GM23338 (cell line): ENCODE measurements at regions not wholly inside any gene's neighbourhood (a gene's known extent, or its start where the extent isn't known, plus 50 kb on each side); places are given as distances from the start of the nearest gene placed in this dataset.

Source experiments
- CREB1 ChIP-seq: fragments of 250-450 bp; sonication (Bioruptor Pico); IDR thresholded peaks from 2 replicates; pipeline ENCODE4 v1.5.0; 2020; ENCODE audit warnings: low read depth, mild to moderate bottlenecking, moderate library complexity
- CTCF ChIP-seq, 2 experiments: fragments of 200-600 bp in 1 of 2; sonication (generic) in 1 of 2; conservative IDR thresholded peaks; 2 replicates each; pipeline versions ENCODE4 v1.5.1 to v1.6.1; 2016 to 2017; ENCODE audit warnings: antibody characterized with exemption in 2 of 2, low read depth in 2 of 2, mild to moderate bottlenecking in 2 of 2, moderate library complexity in 1 of 2
- ETS1 ChIP-seq: IDR thresholded peaks from 2 replicates; pipeline ENCODE4 v1.6.1; 2016; ENCODE audit warnings: antibody characterized with exemption
- EZH2 ChIP-seq: fragments of 200-600 bp; sonication (generic); IDR thresholded peaks from one replicate; pipeline ENCODE4 v1.8.0; 2017; ENCODE audit warnings: antibody characterized with exemption, mild to moderate bottlenecking, low read depth; ENCODE audit not compliant: unreplicated experiment
- EZH2phosphoT487 ChIP-seq: fragments of 200-600 bp; sonication (generic); IDR thresholded peaks from one replicate; pipeline ENCODE4 v1.8.1; 2018; ENCODE audit warnings: antibody characterized with exemption; ENCODE audit not compliant: unreplicated experiment
- JUNB ChIP-seq: IDR thresholded peaks from one replicate; pipeline ENCODE4 v1.6.1; 2016; ENCODE audit warnings: antibody characterized with exemption; ENCODE audit not compliant: unreplicated experiment
- NANOG ChIP-seq: IDR thresholded peaks from 2 replicates; pipeline ENCODE4 v1.6.1; 2016; ENCODE audit warnings: antibody characterized with exemption, borderline replicate concordance
- POLR2AphosphoS5 ChIP-seq: IDR thresholded peaks from 2 replicates; pipeline ENCODE4 v1.6.1; 2016; ENCODE audit warnings: antibody characterized with exemption, low read depth
- REST ChIP-seq: IDR thresholded peaks from one replicate; pipeline ENCODE4 v1.6.1; 2018; ENCODE audit warnings: antibody characterized with exemption; ENCODE audit not compliant: unreplicated experiment
- STAT1 ChIP-seq: IDR thresholded peaks from one replicate; pipeline ENCODE4 v1.6.1; 2016; ENCODE audit warnings: antibody characterized with exemption; ENCODE audit not compliant: unreplicated experiment
- ZNF114 ChIP-seq: fragments of 250-450 bp; sonication (Bioruptor Pico); IDR thresholded peaks from 2 replicates; pipeline ENCODE4 v1.5.0; 2020; ENCODE audit warnings: mild to moderate bottlenecking, moderate library complexity
- ZNF331 ChIP-seq: fragments of 250-450 bp; sonication (Bioruptor Pico); IDR thresholded peaks from 2 replicates; pipeline ENCODE4 v1.5.0; 2020; ENCODE audit warnings: low read depth, mild to moderate bottlenecking, moderate library complexity
- ZNF462 ChIP-seq: fragments of 250-450 bp; sonication (Bioruptor Pico); IDR thresholded peaks from 2 replicates; pipeline ENCODE4 v1.5.0; 2020; ENCODE audit warnings: mild to moderate bottlenecking, moderate library complexity

- TF ChIP-seq EZH2 (no peak), REST (no peak), CTCF (conservative IDR thresholded peaks at IDR 0.05; ENCODE audit: low read depth in 2 of 2) (no peak), CREB1 (CRISPR knock-in tag) (no peak), POLR2AphosphoS5 (no peak), EZH2phosphoT487 (no peak), ETS1 (no peak), ZNF114 (CRISPR knock-in tag) (no peak), JUNB (no peak), NANOG (no peak), STAT1 (no peak), ZNF331 (CRISPR knock-in tag) (no peak), ZNF462 (CRISPR knock-in tag) (no peak)
These were observed 1016.8 kb upstream of the ADGRL4 start for GRCh38 chr1:80023358-80023757.
